Endothelial cell of umbilical vein (primary cell): ENCODE measurements at regions not wholly inside any gene's neighbourhood (a gene's known extent, or its start where the extent isn't known, plus 50 kb on each side); places are given as distances from the start of the nearest gene placed in this dataset.

Experiments used
- EZH2 ChIP-seq: IDR thresholded peaks from 2 replicates; pipeline ENCODE4 v1.6.1; 2012; ENCODE audit warnings: borderline replicate concordance, low read depth, mild to moderate bottlenecking, moderate library complexity, low read length, inconsistent platforms; ENCODE audit not compliant: severe bottlenecking
- FOS ChIP-seq: IDR thresholded peaks from 2 replicates; pipeline ENCODE4 v1.6.1; 2011; ENCODE audit warnings: mild to moderate bottlenecking, low read length, moderate library complexity, borderline replicate concordance; ENCODE audit not compliant: insufficient read depth
- JUN ChIP-seq: IDR thresholded peaks from 2 replicates; pipeline ENCODE4 v1.6.1; 2011; ENCODE audit warnings: borderline replicate concordance, low read depth; ENCODE audit not compliant: insufficient read length, insufficient read depth
- POLR2A ChIP-seq: IDR thresholded peaks from 2 replicates; pipeline ENCODE4 v1.6.1; 2012; ENCODE audit warnings: low read depth, mild to moderate bottlenecking, control low read depth, low read length
- POLR2AphosphoS5 ChIP-seq: IDR thresholded peaks from 2 replicates; pipeline ENCODE4 v1.6.1; 2012; ENCODE audit warnings: low read depth, mild to moderate bottlenecking, control low read depth, low read length, moderate library complexity; ENCODE audit not compliant: insufficient read depth
- TF ChIP-seq, protein P1 (sequence below), 2 donors: IDR thresholded peaks; 1 replicate in 1 of 2; 2 replicates in 1 of 2; pipeline ENCODE4 v1.5.1; 2011; ENCODE audit warnings: low read length in 2 of 2, mild to moderate bottlenecking in 2 of 2, moderate library complexity in 2 of 2, control low read depth in 1 of 2, inconsistent platforms in 1 of 2, low read depth in 1 of 2; ENCODE audit not compliant: insufficient read depth in 1 of 2; ENCODE audit errors: extremely low read depth in 1 of 2

DNA sequence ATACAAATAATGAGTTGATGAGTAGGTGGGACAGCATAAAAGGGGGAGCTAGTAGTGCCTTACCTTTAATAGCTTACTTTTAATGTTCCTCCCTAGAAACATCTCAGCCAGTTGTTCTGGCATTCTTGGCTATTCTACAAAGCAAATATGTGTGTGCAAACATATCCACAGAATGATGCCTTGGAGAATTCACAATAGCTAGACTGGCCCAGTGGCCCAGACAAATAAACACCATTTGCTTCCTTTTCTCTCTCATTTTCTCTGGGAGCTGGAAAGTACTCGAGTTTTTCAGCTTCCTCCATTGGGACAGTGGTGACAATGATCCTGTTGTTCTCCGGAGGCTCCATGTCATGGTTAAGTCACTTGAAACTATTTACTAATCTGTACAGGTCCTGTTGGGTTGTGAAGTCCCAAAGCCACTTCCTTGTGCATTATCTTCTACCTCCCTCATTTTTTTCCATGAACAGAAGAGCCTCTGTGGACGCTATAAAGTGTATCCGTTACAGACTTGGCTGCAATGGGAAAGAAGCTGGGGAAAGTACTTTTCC, 122.9 kb downstream of the DMAC1 start:
- TF ChIP-seq, protein P1, sequence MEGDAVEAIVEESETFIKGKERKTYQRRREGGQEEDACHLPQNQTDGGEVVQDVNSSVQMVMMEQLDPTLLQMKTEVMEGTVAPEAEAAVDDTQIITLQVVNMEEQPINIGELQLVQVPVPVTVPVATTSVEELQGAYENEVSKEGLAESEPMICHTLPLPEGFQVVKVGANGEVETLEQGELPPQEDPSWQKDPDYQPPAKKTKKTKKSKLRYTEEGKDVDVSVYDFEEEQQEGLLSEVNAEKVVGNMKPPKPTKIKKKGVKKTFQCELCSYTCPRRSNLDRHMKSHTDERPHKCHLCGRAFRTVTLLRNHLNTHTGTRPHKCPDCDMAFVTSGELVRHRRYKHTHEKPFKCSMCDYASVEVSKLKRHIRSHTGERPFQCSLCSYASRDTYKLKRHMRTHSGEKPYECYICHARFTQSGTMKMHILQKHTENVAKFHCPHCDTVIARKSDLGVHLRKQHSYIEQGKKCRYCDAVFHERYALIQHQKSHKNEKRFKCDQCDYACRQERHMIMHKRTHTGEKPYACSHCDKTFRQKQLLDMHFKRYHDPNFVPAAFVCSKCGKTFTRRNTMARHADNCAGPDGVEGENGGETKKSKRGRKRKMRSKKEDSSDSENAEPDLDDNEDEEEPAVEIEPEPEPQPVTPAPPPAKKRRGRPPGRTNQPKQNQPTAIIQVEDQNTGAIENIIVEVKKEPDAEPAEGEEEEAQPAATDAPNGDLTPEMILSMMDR (IDR thresholded peaks at IDR 0.05; ENCODE audit: extremely low read depth in 1 of 2, insufficient read depth in 1 of 2, low read depth in 1 of 2, low read length in 2 of 2) = no peak
- TF ChIP-seq EZH2 (no peak), POLR2AphosphoS5 (no peak), POLR2A (no peak), JUN (no peak), FOS (no peak)
